ENCODE measurements at regions not wholly inside any gene's neighbourhood (a gene's known extent, or its start where the extent isn't known, plus 50 kb on each side); places are given as distances from the start of the nearest gene placed in this dataset.

- TF ChIP-seq, protein P1, sequence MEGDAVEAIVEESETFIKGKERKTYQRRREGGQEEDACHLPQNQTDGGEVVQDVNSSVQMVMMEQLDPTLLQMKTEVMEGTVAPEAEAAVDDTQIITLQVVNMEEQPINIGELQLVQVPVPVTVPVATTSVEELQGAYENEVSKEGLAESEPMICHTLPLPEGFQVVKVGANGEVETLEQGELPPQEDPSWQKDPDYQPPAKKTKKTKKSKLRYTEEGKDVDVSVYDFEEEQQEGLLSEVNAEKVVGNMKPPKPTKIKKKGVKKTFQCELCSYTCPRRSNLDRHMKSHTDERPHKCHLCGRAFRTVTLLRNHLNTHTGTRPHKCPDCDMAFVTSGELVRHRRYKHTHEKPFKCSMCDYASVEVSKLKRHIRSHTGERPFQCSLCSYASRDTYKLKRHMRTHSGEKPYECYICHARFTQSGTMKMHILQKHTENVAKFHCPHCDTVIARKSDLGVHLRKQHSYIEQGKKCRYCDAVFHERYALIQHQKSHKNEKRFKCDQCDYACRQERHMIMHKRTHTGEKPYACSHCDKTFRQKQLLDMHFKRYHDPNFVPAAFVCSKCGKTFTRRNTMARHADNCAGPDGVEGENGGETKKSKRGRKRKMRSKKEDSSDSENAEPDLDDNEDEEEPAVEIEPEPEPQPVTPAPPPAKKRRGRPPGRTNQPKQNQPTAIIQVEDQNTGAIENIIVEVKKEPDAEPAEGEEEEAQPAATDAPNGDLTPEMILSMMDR (IDR thresholded peaks at IDR 0.05), result no peak
- no peak for TF ChIP-seq POLR2A (IDR thresholded peaks at IDR 0.05)
Measured at GRCh38 chr6:145468534-145468933, 266.8 kb downstream of the EPM2A start.

Measured in Peyer's patch (tissue), 4 donors.